Nephron progenitor cell (in vitro differentiated cells): ENCODE measurements at regions not wholly inside any gene's neighbourhood (a gene's known extent, or its start where the extent isn't known, plus 50 kb on each side); places are given as distances from the start of the nearest gene placed in this dataset.
"Not testable (repeated sequence)": the region's sequence is repeated elsewhere in the genome, so short reads cannot be mapped to it uniquely, and the experiment has no call there.

Source experiments
- DNase-seq: peaks from one replicate; pipeline ENCODE4 v3.0.0; 2021
- H3K27ac Mint-ChIP-seq: 2 replicates; pipeline ENCODE4 v1.8.0; 2021; ENCODE audit warnings: mild to moderate bottlenecking, moderate library complexity, mixed read lengths
- H3K27me3 Mint-ChIP-seq: 2 replicates; pipeline ENCODE4 v1.8.0; 2021; ENCODE audit warnings: mild to moderate bottlenecking, low read depth, mixed read lengths; ENCODE audit not compliant: poor library complexity
- H3K36me3 Mint-ChIP-seq: 2 replicates; pipeline ENCODE4 v1.8.0; 2021; ENCODE audit warnings: low read depth, mixed read lengths
- H3K4me1 Mint-ChIP-seq: 2 replicates; pipeline ENCODE4 v1.8.0; 2021; ENCODE audit warnings: mixed read lengths
- H3K4me3 Mint-ChIP-seq: 2 replicates; pipeline ENCODE4 v1.8.0; 2021; ENCODE audit warnings: mild to moderate bottlenecking, moderate library complexity, mixed read lengths
- H3K9me3 Mint-ChIP-seq: 2 replicates; pipeline ENCODE4 v1.8.0; 2021; ENCODE audit warnings: mild to moderate bottlenecking, moderate library complexity, mixed read lengths
- CTCF ChIP-seq: fragments of 200-600 bp; sonication (generic); IDR thresholded peaks from 2 replicates; pipeline ENCODE4 v1.5.0; 2021; ENCODE audit warnings: antibody characterized with exemption

GRCh38 chrX:41003506-41004270, 81.6 kb upstream of the USP9X start:
- H3K27ac Mint-ChIP-seq = no peak overlapping the region
- H3K4me1 Mint-ChIP-seq = peaks cover 27% of the 10 kb centered on the region
- TF ChIP-seq CTCF = no peak
- DNase-seq = no peak
- peaks cover 40% of the 10 kb centered on the region for H3K9me3 Mint-ChIP-seq
- no peak overlapping the region for H3K4me3 Mint-ChIP-seq
- H3K36me3 Mint-ChIP-seq = no peaks in the 10 kb centered on the region
- H3K27me3 Mint-ChIP-seq = peaks cover 3% of the 10 kb centered on the region

- H3K4me1 Mint-ChIP-seq = peaks cover 30% of the 10 kb centered on the region
- peaks cover 38% of the 10 kb centered on the region for H3K9me3 Mint-ChIP-seq
- TF ChIP-seq CTCF = no peak
- H3K4me3 Mint-ChIP-seq = no peak overlapping the region
- no peak overlapping the region for H3K27ac Mint-ChIP-seq
- H3K27me3 Mint-ChIP-seq = peaks cover 3% of the 10 kb centered on the region
- H3K36me3 Mint-ChIP-seq = no peaks in the 10 kb centered on the region
- DNase-seq = no peak
Observed at GRCh38 chrX:41005445-41005992, 79.7 kb upstream of the USP9X start.

- no peaks in the 10 kb centered on the region for H3K27me3 Mint-ChIP-seq
- no peaks in the 10 kb centered on the region for H3K36me3 Mint-ChIP-seq
- H3K4me3 Mint-ChIP-seq = no peak overlapping the region
- DNase-seq = peak; percentile 29
- TF ChIP-seq CTCF = no peak
- H3K27ac Mint-ChIP-seq = peak overlapping the region; percentile 92
- peaks cover 36% of the 10 kb centered on the region for H3K9me3 Mint-ChIP-seq
- peaks cover 27% of the 10 kb centered on the region for H3K4me1 Mint-ChIP-seq
Observed at GRCh38 chrX:41009850-41010846, 75.1 kb upstream of the USP9X start.

GRCh38 chrX:41014776-41015360, 70.4 kb upstream of the USP9X start:
- no peak for DNase-seq
- peaks cover 25% of the 10 kb centered on the region for H3K9me3 Mint-ChIP-seq
- H3K4me3 Mint-ChIP-seq = no peak overlapping the region
- H3K27me3 Mint-ChIP-seq = peaks cover 3% of the 10 kb centered on the region
- no peak overlapping the region for H3K27ac Mint-ChIP-seq
- TF ChIP-seq CTCF = no peak
- no peaks in the 10 kb centered on the region for H3K36me3 Mint-ChIP-seq
- peaks cover 24% of the 10 kb centered on the region for H3K4me1 Mint-ChIP-seq

GRCh38 chrX:41017785-41018184, 67.5 kb upstream of the USP9X start:
- H3K27me3 Mint-ChIP-seq, DNase-seq, H3K27ac Mint-ChIP-seq, H3K4me3 Mint-ChIP-seq, H3K36me3 Mint-ChIP-seq: not testable (repeated sequence)
- H3K4me1 Mint-ChIP-seq = peaks cover 16% of the 10 kb centered on the region
- H3K9me3 Mint-ChIP-seq = peaks cover 25% of the 10 kb centered on the region

GRCh38 chrX:41018391-41019040, 66.7 kb upstream of the USP9X start:
- Mint-ChIP-seq H3K27ac (peak overlapping the region; percentile 11), H3K4me1 (peaks cover 16% of the 10 kb centered on the region), H3K9me3 (peaks cover 25% of the 10 kb centered on the region)
- H3K27me3 Mint-ChIP-seq, H3K36me3 Mint-ChIP-seq, H3K4me3 Mint-ChIP-seq, DNase-seq: not testable (repeated sequence)
